GM18499 (cell line): ENCODE measurements at regions not wholly inside any gene's neighbourhood (a gene's known extent, or its start where the extent isn't known, plus 50 kb on each side); places are given as distances from the start of the nearest gene placed in this dataset.
"Not testable (repeated sequence)": the region's sequence is repeated elsewhere in the genome, so short reads cannot be mapped to it uniquely, and the experiment has no call there.

ENCODE experiments used
- ATAC-seq: cut with Tn5 transposase; IDR thresholded peaks from one replicate; pipeline ENCODE4 v1.9.1; 2021; ENCODE audit warnings: moderate number of reproducible peaks; ENCODE audit not compliant: insufficient read depth, unreplicated experiment

DNA sequence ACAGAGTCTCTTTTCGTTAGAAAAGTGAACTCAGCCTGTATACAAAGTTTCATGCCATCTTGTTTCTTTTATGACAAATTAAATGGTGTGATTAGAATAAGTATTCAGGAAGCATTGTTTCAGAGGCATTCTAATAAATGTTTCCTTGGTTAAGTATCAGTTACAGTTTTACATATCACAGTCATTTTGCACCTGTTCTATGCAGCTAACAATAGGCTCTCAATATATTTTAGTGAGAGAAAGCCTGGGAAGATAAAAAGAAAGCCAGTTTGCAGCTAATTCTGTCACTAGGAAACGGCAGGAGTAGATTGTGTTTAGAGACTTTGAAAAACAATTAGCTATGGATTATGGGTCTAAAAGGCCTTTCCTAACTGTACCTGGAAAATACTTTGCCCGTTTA, 252.8 kb downstream of the ZIC1 start:
- no peak for ATAC-seq

DNA sequence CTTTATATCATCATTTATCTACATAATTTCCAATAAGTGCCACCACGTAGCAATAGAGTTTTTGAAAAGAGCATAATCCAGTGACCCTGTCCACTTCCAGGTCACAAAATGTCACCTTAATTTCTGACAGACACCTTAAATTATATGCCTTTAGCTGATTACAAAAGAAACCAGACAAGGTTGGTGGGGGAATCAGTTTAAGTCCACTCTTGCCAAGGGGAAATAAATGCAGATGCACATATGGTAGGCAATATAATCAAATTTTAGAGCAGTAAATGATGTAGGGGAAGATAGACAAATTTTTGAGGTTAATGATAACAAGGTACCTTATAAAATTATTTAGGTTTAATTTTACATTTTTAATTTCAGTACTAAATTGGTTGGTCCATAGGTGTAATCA, 253.5 kb downstream of the ZIC1 start:
- no peak for ATAC-seq

DNA sequence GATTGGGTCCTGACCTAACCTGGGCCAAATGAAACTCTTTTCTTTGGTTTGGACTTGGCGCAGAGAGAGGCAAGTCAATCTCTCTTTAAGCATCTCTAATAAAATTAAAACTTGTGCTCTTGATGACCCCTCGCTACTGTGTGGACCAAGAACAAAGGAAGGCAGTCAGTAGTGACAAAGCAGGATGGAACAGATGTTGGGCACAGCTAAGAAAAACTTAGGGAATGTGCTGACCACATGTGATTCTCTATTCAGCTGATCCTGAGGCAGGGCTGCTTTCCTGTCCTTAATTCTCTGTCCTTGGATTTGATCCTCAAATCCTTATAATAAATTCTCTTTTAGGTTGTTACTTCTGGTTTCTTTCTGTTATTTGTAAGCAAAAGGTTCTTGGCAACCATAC, 259.9 kb downstream of the ZIC1 start:
- ATAC-seq: no peak

DNA sequence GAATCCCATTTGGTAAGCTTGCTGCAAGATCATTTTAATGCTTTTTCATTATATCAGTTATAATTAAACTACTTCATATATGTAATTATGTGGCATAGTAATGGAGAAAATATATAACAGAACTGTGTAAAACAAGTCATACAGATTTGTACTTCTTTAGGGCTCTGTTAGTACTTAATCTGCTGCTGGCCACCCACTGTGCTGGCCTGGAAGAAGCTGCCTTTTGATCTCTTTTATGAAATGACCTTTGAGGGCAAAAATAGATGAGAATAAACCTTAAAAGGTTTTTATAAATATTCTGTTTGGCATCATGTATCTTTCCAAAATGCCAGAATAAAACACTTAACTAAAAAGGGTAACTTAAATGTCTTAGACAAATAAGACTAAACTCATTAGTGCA, 262.9 kb downstream of the ZIC1 start:
- no peak for ATAC-seq

DNA sequence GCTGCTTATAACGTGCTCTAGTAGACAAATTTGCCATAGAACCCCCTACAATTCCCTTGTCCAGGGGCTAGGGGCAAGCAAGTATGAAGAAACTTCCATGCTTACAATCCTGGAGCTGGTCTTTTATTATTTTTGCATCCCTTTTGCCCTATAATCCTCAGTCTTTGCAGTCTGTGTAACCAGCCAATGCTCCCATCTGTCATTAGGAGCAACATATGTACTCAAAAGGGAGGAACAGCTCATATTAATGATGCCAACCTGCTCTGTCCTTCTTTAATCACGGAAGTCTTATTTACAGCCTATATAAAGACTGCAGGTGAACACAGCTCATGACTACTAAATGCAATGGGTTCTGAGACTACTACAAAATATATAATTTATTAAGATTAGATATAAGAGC, 263.3 kb downstream of the ZIC1 start:
- ATAC-seq: no peak

DNA sequence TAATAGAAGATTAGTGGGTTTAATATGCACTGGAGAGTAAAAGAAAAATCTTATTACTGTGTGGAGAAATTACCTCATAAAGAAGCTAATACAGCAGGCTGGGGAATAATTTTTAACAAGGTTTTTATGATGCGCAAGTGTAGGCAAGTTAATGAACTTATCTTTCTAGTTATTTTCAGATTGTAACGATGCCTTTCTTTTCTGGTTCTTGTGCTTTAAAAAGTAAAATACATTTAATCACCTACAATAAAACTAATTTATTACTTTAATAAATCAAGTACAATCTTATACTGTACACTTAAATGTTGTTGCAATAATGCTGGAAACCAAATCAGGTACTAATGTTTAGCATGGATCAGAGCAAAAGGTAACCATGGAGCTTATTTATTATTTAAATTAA, 266.6 kb downstream of the ZIC1 start:
- no peak for ATAC-seq

DNA sequence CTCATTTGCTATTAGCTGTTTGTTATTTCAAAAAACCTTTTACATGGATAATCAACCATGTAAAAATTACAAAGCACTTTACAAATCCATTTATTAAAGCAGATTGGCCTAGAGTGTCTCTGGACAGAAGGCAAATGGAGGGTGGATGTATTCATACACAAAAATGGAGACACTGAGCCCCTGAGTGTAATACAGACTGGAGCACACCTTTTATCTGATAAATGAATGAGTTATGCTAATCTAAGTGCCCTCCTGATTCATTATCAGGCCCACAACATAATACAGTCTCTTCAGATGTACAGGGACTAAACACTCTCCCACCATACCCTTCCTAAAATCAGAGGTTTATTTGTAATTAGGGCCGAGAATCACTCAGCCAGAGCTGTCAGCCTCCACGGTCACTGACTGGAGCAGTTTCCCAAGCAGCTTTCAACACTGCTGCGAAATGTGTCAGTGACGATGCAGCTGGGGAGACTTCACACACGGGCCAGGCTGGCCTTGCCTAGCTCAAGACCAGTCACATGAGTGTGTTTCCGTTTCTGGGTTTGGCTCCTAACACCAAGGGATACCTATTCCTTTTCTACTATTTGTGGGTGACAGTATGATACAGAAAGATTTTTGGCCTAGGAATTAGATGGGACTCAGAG, 271.8 kb downstream of the ZIC1 start:
- no peak for ATAC-seq

DNA sequence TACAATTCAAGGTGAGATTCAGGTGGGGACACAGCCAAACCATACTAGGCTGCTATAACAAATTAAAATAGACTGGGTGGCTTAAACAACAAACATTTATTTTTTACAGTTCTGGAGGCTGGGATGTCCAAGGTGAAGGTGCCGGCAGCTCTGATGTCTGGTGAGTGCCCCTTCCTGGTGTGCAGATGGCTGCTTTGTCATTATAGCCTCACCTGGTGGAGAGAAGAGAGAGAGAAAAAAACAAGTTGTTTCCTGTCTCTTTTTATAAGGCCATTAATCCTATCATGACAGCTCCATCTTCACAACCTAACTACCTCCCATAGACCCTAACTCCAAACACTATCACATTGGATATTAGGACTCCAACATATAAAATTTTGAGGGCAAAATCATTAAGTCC, 279.7 kb downstream of the ZIC1 start:
- ATAC-seq: no peak

DNA sequence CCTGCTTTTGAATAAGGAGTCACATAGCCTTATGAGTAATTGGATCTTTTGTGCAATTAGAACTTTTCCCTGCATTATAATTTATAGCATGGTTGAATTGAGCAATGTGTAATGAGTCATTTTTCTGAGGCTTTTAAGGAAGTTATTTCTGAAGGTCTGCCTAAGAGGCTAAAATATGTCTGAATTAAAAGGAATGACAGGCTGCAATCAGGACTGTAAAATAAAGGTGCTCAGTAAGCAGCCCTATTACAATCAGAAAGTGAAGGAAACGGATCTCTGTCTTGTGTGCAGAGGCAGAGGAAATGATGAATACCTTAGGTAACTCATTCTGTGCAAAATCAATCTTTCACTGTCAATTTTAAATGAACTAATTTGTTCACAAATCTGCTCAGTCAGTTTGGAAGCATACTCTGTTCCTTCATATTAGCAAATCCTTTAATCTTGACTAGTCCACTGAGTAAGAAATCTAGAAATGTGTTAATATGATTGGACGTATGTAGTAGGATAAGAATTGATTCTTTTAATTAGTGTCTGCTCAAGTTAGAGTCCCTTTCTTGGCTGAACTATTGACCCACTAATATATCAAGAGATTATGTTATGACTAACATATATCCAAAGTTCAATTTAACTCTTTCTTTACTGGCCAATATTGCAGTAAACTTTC, 290.1 kb downstream of the ZIC1 start:
- ATAC-seq: no peak

DNA sequence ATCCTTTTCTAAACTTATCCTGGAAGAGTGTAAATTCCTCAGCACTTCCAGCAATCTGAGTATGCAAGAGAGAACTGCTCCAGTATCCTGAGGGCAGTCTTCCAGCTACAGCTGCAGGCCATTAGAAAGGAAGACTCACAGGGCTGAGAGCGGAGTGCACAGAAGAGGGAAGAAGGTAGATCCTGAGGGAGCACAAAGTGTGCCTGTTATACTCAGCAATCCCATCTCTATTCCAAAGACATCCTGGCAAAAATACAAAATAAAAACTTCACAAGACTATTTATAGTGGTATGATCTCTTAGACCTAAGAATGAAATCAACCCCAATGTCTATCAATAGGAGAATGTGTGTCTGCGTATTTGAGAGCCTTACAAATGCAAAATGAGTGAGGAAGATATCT, 292.0 kb downstream of the ZIC1 start:
- no peak for ATAC-seq

DNA sequence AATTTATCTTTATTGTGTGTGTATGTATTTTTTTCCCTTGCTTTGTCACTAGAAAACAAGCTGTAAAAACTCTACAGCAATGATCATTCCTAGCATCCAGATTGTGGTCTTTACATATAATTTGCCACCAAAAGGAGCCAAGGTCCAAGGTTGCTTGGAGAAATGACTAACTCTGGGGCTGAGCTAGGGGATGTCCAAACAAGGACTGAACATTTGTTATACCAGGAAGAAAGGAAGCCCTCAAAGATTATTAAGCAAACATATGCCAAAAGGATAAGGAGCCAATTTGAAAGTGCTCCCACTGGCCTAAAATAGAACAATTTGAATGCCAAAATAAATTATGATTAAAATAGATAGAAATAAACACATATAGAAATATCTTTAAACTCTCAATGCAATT, 293.3 kb downstream of the ZIC1 start:
- no peak for ATAC-seq

DNA sequence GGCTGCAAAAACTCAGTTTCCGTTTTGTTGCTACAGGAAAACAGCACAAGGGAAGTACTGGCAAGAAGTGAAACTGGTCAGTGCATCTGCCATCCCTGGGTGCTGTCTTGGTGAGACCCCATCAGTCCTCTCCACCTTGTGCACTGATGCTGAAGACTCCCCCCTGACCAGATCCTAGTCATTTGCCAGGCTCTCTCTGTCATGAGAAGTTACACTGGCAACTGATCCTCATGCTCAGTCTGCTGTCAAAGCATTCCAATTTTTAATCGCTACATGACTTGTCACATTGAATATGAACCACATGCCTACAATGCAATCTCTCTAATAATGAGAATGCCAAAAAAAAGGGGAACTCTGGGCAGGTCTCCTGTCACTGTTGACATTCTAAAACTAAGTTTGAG, 296.5 kb downstream of the ZIC1 start:
- no peak for ATAC-seq

DNA sequence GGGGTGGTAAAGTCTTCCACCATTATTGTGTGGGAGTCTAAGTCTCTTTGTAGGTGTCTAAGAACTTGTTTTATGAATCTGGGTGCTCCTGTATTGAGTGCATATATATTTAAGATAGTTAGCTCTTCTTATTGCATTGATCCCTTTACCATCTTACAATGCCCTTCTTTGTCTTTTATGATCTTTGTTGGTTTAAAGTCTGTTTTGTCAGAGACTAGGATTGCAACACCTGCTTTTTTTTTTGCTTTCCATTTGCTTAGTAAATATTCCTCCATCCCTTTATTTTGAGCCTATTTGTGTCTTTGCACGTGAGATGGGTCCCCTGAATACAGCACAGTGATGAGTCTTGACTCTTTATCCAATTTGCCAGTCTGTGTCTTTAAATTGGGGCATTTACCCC, 301.6 kb downstream of the ZIC1 start:
- ATAC-seq: not testable (repeated sequence)

DNA sequence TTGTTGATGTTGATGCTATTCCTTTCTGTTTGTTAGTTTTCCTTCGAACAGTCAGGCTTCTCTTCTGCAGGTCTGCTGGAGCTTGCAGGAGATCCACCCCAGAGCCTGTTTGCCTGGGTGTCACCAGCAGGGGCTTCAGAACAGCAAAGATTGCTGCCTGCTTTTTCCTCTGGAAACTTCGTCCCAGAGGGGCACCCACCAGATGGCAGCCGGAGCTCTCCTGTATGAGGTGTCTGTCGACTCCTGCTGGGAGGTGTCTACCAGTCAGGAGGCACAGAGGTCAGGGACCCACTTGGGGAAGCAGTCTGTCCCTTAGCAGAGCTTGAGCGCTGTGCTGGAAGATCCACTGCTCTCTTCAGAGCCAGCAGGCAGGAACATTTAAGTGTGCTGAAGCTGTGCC, 303.2 kb downstream of the ZIC1 start:
- ATAC-seq: no peak

DNA sequence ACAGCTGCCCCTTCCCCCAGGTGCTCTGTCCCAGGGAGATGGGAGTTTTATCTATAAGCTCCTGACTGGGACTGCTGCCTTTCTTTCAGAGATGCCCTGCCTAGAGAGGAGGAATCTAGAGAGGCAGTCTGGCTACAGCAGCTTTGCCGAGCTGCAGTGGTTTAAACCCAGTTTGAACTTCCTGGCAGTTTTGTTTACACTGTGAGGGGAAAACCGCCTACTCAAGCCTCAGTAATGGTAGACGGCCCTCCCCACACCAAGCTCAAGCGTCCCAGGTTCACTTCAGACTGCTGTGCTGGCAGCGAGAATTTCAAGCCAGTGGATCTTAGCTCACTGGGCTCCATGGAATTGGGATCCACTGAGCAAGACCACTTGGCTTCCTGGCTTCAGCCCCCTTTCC, 303.6 kb downstream of the ZIC1 start:
- not testable (repeated sequence) for ATAC-seq

DNA sequence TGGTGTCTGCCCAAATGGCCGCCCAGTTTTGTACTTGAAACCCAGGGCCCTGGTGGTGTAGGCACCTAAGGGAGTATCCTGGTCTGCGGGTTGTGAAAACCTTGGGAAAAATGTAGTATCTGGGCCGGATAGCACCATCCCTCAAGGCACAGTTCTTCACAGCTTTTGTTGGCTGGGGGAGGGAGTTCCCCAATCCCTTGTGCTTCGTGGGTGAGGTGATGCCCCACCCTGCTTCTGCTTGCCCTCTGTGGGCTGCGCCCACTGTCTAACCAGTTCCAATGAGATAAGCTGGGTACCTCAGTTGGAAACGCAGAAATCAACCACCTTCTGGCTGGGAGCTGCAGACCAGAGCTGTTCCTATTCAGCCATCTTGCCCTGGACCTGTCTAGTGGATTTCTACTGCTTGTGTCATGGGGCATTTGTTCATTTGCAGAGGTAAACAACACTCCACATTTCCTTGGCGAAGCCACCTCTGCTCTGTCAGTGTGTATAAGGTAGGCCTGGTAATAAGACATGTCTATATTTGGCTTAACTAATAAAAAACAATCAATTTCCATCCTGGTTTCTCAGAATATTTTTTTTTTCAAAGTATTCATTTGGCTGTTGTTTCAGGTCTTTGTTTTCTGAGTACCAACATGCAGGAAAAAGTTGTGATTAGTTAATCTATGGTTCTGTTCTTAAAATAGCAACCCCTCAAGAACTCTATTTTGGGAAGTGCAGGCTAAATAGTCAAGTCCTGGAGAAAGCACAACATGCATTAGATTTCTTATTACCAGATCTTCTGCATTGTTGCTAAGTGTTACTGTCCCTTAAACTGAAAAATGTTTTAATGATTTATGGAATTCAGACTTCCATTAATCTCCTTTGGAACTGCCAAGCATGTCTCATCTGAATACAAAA, 304.3 kb downstream of the ZIC1 start:
- no peak for ATAC-seq

DNA sequence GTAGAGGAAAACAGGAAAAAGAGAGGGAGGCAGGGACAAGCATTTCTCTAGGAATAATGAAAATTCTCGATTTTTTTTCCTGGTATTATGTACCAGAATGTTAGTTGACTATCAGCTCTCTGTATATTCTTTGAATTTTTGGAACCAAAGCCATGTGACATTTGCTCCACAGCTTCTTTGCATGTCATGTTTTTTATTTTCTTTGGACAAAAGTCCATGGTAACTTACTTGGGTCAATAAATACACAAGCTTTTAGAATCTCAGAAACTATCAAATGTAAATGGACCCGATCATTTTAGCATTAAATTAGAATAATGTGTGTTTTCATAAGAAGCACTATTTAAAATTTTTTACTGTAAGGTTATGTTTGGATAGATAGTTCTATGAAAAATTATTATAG, 320.5 kb downstream of the ZIC1 start:
- ATAC-seq: no peak

DNA sequence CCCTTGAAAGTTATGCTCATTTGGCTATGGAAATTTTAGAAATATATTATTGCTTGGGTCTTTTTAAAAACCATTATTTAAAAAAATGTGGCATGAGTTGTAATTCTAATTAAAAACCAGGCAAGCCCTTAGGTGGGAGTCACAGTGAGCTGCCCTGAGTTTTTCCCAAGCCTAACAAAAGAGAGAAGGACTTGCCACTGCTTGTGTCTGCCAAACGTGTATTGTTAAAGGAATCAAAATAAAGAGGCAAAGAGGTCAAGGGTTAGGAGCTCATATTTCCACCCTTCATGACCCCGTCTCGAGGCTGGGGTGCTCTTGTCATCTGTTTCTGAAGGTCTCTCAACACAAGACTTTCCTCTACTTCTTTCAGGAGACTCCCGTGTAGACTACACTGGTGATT, 321.1 kb downstream of the ZIC1 start:
- no peak for ATAC-seq

DNA sequence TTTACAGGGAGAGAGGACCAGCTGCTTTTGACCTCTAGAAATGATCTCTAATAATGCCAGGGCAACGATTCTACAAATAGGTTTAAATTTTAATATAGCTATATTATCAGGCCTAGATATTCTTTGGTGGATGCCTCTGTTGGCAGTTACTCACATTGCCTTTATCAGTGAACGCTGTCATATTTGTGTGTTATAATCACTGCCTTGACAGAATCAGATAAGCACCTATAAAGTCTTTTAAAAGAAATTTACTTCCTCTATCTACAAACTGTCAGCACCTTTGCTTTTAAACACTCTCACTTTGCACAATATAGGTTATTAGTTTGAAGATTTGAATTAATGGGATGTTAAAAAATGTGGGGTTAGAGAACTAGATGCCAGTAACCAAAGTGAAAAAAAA, 324.1 kb downstream of the ZIC1 start:
- no peak for ATAC-seq

DNA sequence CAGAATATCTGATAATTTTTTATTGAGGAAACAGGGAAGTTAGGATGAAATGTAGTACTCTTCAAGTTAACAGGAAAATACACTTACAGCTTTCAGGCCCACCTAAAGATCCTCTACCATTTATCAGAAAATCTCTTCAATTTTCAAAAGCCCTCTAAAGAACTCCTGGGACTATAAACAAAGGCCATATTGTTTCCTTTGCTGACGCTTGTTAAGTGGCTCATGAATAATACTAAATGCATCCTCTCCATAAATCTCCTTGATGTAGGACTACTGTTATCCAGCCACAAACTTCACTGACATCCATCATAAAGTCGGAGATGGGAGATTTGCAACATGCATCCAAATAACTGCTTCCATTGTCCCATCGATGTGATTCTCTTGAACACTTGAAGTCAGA, 326.5 kb downstream of the ZIC1 start:
- no peak for ATAC-seq

DNA sequence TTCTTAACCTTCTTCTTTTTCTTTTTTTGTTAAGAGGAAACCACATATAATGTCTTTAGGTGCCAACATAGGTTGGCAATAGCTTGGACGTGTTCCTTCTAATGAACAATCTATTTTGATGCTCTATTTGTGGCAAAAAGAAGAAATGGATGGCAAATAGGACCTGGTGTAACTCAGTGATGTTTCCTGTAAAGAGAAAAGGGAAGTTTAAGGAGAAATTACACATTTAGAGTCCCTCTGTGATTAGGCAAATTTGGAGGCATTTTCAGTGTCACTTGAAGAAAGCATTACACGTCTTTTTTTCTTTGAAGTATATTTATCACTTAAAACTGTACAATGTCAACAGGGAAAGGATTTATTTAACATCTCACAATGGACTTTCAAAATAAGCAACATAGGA, 327.1 kb downstream of the ZIC1 start:
- ATAC-seq: no peak
